Ramos (cell line): ENCODE measurements at regions not wholly inside any gene's neighbourhood (a gene's known extent, or its start where the extent isn't known, plus 50 kb on each side); places are given as distances from the start of the nearest gene placed in this dataset.

Source experiments
- in situ Hi-C: fragments of 300-500 bp; cut with MboI; formaldehyde crosslinking; loops from one replicate; pipeline ENCODE4 v1.14.3; 2022; ENCODE audit warnings: low sequenced_read_pairs; ENCODE audit not compliant: unreplicated experiment

DNA sequence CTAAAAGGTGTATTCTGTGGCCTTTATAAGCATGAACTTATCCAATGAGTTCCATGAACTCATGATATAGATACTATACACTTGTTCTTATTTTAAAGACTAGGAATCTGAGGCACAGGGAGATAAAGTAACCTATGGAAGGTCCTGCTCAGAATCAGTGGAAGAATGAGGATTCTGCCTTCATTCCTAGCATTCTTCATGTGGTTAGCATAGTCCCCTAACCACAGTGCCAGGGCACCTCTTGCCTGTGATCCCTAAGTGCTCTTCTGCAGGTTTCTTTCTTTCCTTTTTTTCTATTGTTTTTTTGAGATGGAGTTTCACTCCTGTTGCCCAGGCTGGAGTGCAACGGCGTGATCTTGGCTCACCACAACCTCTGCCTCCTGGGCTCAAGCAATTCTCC is 174.1 kb downstream of the C9orf152 start:
- in situ Hi-C loops, result no loop called here

DNA sequence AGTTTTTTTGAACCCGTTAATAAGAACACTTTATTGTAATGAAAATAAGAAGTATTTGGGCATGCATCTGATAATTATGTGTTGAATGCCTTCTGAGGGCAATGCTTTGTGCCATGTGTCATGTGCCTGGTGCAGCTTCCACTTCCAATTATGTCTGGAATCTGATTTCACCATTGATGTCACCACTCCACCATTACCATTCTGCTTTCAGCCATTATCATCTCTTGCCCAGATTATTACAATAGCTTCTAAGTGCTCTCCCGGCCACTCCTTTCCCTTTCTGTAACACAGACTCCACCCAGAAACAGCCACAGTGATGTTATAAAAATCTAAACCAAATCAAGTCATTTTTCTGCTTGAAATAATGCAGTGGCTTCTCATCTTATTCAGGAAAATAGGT is 171.7 kb downstream of the C9orf152 start:
- in situ Hi-C loops, result loop anchor here (5.0 kb wide), 1 partner anchor 39 kb away; no protein-coding TSS in a partner anchor

DNA sequence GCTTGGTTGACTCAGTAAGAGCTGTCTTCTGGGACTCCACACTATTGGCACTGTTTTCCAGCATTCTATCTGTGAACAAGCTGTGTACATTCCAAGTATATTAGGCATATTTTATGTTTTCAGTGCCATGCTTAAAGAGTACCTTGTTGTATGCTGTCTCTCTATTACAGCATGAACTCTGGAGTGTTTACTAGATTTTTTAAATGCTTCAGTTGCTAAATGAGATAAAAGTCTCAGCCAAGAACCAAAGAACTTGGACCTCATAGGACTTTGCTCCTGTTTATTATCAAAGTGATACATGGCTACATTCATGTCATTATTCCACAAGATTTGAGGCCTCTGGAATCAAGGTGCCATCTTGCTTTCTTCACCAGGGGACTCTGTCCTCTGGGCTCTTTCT is 167.2 kb downstream of the C9orf152 start:
- in situ Hi-C loops, result no loop called here

DNA sequence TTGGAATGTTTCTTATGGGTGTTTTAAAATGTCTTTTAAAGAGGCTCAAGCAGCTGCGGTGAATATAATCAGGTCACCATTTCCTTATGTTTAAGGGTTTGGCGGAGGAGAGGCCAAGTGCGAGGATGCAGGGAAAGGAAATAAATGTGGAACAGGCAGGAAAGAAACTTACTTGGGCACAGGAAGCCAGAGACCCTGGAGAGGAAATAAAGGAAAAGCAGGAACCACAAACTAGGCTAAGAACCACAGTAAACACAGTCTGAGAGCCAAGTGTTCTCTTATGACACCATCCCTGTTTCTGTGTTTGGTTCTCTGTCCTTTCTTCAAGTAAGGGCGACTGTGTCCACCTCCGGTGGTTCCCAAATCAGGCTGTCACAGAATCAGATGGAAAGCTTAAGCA is 166.5 kb downstream of the C9orf152 start:
- in situ Hi-C loops, result no loop called here

DNA sequence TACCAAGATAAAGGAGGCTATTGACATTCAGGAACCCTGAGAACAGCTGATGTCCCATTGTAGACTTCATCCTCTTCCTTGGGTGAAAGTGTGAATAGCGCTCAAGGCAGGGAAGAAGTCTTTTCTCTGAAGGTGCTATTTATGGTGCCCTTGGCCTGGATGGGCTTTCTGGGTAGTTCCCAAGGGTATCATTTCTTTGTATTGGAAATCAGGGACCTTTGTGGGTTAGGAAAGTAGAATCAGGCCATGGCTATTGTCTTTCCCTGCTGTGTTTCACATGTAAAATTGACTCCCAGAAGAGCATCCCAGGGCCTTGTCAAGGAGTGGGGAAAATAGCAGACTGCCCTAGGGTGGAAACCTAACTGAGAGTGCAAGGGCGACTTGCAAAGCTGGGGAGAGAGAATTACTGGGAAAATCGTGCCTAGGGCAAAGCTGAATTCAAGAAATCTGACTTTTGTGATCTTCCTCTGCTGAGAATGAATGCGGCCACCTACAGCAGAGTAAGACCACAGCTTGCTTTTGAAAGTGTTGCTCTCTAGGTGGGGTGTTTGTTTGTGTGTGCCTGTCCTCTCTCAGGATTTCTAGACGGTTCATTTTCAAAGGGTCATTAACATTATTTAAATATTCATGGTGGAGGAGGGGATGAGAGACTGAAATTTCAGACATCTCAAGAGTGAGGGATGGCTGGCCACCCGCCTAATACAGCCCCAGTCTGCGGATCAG is 160.6 kb downstream of the C9orf152 start:
- in situ Hi-C loops, result no loop called here

DNA sequence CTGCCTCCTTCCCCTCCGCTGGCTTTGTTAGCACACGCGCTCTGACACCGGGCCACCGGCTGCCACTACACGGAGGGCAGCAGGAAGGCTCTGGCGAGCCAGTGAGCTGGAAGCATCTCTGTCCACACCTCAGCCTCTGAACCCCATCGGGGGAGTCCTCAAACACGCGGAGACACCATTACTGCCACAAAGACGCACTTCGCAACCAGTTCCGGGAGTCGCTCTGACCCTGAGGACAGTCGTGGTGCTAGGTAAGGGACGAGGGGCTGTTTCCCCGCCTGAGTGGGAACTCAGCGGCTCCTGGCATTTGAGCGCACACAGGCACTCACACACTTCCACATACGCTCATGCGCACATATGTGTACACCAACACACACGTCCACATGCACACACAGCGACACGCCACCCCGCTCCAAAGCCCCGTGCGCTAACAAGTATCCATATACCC is 160.0 kb downstream of the C9orf152 start:
- in situ Hi-C loops, result no loop called here

DNA sequence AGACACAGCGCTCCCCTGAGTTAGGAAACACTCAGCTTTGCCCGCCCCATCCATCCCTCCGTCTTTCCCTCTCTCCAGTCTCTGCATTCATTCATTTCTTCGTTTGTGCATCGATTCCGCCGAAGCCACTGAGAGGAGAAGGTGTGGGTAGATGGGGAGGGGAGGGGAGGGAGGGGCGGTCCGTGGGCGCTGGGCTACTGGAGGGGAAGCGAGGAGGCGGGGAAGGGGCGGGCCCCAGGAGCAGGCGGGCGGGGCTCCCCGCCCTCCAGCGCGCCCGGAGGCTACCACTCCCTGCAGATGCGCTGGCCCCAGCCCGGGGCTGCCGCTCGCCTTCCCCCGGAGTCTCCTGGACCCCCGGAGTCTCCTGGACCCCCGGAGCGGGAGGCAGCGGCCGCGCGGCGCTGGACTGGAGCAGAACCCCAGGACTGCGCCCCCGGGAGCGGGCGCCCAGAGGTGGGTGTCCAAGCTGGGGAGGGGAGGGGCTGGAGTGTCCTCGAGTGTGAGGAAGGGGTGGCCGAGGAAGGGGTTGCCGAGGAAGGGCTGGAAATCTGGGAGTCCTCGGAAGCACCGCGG is 159.5 kb downstream of the C9orf152 start:
- in situ Hi-C loops, result no loop called here

DNA sequence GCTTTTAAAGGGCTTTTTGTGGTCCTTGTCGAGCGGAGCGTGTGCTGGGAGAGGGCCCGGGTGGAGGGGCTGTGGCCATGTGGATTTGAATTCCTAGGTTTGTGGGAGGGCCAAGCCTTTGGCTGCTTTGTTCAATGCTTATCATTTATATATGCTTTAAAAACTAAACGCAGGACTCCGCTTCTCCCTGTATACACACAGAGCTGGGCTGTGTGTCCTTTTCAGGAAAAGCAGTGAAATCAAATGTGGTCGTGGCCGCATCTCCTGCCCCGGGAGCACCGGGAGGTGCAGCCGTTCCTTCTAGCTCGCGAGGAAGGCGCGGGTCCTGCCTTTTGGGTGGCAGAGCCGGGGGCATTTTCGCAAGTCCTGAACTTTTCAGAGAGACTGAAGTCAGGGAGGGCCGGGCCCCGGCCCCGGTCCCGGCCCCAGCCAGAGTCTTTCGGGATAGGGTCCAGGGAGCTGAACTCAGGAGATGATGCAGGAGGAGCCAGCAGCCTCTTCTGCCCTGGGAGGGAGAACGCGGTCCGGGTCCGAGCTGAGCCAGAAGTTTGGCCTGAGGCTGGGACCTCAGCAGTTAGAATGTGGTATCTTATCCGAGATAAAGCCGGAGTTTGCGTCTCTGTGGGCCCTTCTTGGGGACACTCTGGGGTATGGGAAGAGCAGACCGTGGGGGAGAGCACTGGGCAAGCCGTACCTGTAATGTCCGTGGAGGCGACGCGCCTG is 158.8 kb downstream of the C9orf152 start:
- in situ Hi-C loops, result no loop called here

DNA sequence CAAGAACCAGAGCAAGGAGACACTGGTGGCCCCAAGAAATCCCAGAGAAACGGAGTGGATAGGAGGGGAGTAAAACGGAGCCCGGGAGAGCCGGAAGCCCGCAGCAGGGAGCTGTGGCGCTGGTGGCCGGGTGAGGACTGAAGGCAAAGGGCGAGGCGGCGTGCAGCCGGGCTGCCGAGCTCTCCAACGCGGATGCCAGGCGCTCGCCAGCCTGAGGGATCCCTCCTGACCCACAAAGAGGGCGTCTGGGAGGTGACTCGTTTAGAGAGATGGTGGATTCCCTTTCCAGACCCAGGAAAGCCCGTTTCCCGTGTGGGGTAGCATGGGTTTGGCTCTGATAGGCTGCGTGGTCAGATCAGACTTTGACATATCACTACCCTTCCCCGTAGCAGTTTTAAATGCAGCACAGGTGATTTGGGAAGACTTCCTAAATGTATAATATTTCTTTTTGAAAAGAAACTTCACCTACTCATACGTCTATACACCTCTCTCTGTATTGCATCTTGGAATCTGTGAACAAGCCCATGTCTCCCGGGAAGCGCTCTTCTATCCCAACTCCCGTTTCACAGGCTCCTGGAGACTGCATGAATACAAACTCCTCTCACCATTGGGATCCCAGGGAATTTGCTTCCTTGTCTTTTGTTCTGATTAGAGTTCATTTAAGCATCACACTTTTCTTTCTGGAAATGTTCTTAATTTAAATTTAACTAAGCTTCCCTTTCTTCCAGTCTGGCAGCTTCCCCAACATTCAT is 158.1 kb downstream of the C9orf152 start:
- in situ Hi-C loops, result loop anchor here (5.0 kb wide), 1 partner anchor 78 kb away; no protein-coding TSS in a partner anchor

DNA sequence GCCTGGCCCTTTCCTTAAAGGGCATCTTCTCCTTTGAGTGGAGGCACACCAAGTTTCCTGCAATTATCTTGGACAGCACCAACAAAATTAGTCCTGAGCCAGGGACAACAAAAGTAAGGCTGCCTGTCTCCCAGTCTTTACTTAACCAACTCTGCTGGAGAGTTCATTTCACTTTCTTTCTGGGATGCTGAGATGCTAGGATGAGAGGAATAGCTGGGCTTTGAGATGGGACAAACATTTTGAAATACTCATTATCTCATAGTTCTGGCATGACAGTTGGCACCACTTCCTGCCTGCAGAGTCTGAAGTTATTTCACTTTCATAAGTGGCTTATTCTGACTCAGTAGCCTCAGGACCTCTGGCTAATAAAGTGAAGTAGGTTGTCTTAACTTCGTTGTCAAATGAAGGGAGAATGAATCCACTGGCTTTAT is 157.0 kb downstream of the C9orf152 start:
- in situ Hi-C loops, result loop anchor here (5.0 kb wide), 1 partner anchor 79 kb away; no protein-coding TSS in a partner anchor

DNA sequence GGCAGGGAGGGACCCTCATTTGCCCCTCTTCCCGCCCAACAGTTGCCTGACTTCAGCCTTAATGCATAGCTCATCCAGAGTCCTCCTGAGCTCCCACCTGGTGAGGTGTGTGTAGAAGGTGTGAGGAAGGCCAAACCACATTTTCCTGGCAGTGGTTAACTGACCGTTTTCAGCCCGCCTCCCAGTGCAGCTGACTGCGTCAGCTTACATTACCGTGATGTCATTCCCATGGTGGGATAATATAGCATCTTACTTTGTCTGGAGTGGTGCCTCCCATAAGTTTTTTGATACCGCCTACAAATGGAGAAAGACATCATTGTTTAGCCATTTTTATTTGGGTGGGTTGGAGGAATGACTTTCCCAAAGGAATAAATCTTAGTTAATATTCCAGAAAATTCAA is 151.9 kb downstream of the C9orf152 start:
- in situ Hi-C loops, result loop anchor here (5.0 kb wide), 1 partner anchor 154 kb away; no protein-coding TSS in a partner anchor

DNA sequence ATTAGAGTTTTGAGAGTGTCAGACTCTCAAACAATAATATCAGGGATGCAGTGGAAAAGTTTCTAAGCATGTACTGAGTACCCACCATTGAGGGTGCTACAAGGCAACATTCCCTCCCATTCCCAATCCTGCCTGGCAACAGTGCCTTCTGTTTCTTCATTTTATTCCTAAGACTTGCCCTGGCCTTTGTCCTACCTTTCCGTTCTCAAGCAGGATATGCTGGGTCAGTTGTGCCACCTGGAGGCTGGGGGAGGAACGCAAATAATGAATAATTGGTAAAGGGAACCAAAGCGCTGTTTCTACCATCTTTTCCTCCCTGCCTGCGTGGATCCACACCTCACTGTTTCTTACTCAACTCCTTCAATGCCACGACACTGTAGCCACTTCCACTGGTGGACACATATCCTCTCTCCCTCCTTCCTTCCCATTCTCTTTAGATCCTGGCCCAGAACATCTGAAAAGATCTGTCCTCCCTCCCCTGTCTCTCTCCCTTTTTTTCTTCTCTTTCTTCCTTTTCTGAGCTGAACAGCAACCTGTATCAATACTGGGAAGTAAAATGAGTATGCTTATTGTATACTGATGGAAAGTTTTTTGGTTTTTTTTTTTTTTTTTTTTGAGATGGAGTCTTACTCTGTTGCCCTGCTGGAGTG is 149.5 kb downstream of the C9orf152 start:
- in situ Hi-C loops, result loop anchor here (5.0 kb wide), 1 partner anchor 156 kb away; no protein-coding TSS in a partner anchor

DNA sequence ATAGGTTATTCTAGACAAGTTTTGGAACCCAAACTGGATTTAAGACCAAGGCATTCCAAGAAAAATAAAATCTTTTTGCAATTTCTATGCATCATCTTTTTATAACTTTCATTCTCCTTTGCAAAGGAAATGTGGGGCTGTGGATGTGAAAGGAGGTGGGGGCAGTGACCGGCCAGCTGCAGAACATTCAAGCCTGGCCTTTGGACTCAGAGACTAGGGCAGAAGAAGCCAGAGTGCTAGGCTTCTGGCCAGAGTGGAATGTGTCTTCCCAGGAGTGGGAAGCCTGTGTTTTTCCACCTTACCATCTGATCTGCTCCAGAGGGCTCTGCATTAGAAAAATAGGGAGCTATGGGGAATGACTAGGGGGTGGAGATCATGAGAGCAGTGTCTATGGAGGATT is 148.5 kb downstream of the C9orf152 start:
- in situ Hi-C loops, result loop anchor here (5.0 kb wide), 1 partner anchor 157 kb away; no protein-coding TSS in a partner anchor

DNA sequence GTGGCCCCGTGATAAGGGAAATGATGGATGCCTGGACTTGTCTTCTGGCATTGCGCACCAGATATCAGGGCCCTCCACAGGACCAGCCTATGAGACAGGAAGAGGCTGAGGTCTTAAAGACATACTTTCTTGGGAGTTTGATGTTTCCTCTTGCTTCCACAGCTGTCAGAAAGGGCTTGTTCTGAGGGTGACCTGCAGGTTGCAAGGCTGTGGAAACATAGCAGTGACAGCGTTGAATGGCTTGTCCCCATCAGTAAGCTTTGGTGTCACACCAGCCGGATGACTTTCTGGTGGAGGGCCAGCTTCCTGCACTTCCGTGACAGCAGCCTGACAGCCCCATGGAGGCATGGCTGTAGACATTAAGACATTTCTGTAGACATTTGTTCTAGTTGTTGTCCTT is 143.2 kb downstream of the C9orf152 start:
- in situ Hi-C loops, result loop anchor here (5.0 kb wide), 1 partner anchor 87 kb away; no protein-coding TSS in a partner anchor

DNA sequence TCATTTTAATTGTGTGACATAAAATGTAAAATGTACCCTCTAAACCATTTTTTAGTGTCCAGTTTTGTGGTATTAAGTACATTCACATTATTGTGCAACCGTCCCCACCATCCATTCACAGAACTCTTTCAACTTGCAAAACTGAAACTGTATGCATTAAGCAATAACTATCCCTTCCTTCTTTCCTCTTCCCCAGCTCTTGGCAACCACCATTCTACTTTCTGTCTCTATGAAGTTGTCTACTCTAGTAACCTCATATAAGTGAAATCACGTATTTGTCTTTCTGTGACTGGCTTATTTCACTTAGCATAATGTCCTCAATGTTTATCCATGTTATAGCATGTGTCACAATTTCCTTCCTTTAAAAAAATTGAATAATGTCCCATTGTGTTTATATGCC is 142.4 kb downstream of the C9orf152 start:
- in situ Hi-C loops, result no loop called here

DNA sequence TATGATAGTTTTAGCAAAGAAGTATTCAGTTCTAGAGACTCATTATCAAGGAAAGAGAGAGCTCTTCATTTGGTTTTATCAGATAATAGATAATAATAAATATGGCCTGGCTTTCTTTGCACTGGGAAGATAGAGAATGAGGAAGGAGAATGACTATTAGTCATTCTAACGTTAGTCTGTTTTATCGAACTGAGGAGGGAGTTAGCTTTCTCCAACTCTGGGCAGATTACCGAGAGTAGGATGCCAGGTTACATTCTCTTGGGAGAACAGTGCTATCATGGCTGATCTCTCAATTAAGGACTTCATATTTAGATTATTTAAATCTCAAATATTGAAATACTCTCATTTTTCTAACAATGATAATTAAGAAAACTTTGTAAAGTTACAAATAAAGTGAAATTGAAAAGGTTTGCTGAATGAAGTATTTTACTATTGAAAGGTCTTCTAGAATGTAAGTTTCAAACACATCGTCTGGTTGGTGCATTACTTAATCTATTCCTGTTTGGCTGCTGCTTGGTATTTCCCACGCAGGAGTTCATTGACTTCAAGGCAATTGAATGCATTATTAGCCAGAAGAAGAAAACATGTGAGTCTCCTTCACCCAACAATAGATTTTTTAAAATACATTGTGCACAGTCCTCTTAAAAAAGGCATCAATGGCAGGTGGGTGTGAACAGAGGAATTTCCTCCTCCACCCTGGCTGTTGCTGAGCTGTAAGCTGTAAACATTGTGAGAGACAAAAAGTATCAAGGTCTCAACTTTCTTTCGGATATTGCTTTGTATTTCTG is 140.8 kb downstream of the C9orf152 start:
- in situ Hi-C loops, result no loop called here

DNA sequence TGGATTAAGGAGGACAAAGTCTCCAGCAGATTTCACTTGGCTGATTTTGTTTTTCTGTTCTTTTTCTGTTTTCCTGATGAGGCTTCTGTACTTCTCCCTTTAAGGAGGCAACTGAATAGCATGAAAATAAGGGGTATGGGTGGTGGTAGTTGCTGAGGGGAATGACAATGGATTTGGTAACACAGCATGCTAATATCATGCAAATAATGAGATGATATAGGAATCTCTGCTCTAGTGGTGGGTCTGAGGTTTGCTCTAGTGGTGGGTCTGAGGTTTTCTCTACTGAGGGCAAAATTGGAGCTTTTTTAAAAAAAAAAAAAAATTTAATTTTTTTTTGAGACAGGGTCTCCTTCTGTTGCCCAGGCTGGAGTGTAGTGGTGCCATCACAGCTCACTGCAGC is 139.7 kb downstream of the C9orf152 start:
- in situ Hi-C loops, result no loop called here

DNA sequence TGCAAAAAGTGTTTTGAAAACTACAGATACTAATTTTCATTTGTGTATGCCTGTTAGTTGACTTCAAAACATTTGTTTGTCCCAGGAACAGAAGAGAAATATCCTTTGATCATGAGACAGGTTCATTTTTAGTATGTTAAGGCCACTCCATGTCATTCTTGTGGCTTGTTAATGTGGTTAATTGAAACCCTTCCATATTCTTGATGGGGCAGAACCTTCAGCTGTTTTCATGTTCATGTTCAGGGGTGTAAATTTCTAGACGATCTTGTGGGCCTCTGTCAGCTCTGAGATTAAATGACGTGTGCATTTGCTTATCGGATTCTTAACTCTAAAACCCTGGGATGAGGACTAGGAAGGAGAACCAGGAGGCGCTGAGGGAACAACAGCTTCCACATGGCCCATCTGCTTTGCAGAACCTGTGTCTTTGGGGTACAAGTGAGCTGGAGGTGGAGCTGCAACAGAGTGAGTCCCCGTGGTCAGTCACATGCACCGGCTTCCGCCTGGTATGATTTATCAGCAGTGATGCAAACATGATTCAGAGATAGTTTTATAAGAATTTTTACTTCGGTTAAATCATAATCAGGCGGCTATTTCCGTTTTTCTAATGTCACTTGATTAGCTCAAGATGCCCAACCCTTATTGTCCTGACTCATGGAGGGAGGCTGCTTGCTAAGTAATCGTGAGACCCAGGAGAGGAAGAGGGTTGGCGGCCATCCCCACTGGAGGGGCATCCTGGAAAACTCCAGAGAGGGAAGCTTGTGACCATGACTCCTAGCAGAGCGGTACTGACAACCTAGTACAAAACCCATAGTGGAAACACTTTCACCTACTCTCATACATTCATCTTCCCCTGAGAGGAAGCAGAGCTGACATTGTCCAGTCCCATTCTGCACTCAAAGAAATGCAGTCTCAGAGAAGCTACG is 138.4 kb downstream of the C9orf152 start:
- in situ Hi-C loops, result no loop called here
